NCI-H446 treated with DMSO at 0.1 percent for 48 hours (cell line): ENCODE measurements at regions not wholly inside any gene's neighbourhood (a gene's known extent, or its start where the extent isn't known, plus 50 kb on each side); places are given as distances from the start of the nearest gene placed in this dataset.

Source experiments
- DNase-seq: peaks from one replicate; lab custom pipeline; 2025; lab: John Stamatoyannopoulos, UW

GRCh38 chr1:218772575-218772974 is 401.1 kb upstream of the LYPLAL1 start:
- DNase-seq, result no peak

DNA sequence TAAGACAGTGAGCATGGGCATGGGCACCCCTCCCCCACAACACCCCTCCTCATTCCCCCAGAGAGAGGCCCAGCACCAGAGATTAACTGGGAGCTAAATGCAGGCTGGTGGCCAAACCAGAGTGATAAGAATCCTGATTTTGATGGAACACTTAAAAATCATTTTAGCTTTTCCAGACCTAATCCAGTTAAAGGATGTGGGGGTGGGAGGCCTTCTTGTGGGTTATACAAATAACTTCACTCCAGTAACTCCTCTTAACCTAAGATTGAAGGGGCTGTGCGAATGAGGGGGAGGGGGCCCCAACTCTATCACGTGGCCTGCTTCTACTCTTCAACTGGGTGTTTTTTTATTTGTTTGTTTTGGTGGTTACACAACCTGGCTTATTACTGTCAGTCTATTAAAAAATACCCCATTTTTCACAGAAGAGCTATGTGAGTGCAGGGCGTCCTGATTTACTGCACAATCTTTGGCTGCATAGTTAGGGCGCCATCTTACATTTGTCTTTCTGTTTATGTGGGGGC is 398.1 kb upstream of the LYPLAL1 start:
- DNase-seq, result no peak

DNA sequence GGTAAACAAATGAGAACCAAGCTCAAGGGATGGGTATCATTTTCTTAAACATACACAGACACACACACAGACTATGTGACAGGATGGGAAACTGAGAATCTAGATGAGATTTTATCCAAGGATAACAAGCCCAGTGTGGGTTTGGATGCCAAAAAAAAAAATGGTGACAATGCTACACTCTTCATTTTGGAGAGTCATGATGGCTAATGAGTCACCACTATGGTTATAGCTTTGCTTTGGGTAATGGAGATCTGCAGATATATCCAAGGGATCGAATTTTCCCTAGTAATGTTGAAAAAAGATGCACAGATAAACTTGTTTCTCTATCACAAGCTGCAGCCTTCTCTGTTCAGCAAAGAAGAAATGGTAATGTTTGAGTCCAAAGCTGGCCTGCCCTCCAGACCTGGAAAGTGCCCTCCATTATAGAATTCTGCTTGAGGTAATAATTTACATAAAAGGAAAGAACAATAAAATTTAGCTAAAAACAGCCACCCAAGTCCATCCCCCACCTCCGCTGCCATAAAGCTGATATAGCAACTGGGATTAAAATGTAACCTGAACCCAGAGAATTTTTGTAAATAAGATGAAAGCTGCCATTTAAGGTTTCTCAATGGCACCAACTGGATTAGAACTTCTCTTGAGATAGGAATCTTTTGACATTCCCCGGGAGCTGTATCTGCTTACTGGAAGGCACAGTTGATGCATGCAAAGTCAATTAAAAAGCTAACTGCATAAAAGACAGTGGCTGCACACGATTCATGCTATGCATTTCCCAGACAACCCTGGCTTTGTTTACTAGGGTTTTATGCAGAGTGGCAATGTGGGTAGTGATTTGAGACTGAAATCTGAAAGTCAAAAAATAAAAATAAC is 395.2 kb upstream of the LYPLAL1 start:
- no peak for DNase-seq

DNA sequence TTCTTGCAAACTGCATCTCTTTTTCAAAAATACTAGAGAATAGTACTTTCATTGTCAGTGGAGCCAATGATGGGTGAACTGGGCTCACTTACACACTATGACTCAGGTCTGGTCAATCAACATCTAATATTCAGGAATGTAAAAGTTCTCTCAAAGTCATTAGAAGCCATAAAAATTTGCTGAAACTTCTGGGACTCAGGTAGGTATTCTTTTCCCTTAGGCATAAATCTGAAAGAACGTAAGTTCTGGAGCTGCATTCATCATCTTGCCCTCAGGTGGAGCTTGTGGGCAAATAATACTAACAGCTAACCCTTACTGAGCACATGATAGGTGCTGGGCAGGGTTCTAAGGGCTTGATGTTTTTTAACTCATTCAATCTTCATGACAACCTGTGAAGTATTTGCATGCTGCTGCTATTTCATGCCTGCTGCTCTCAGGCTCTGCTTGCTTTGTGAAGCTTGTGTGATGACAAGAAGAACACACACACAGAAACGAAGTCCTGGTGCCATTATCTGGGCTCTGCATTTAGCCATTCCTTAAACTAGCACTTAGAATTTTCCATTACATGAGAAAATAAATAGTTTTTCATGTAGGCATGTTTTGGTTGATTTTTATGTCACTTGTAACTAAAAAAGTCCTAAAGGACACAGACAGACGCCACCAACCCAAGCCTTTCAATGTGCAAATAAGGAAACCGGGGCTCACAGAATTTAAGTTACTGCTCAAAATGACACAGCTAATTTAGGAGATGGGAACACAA is 394.2 kb upstream of the LYPLAL1 start:
- DNase-seq, result no peak

DNA sequence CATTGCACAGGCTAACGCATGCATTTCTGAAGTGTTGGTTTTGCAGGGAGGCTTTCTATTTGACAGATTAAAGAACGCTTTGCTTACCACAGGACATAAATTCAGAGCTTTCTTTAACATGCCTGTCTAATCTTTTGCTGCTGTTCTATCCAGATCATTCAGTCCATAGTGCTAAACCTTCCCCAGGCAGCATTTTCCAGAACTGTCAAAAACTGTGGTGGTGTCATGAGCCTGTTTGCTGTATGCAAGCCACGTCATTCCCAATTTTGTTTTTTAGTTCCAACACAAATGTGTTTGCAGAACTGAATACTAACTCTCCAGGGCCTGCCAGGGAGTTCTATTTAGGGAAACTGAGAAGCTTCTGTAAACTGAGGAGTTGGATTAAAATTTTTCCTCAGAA is 390.5 kb upstream of the LYPLAL1 start:
- no peak for DNase-seq

- DNase-seq, result no peak
Measured at GRCh38 chr1:218783916-218784315, 389.8 kb upstream of the LYPLAL1 start.

GRCh38 chr1:218785928-218786327 is 387.8 kb upstream of the LYPLAL1 start:
- no peak for DNase-seq

DNA sequence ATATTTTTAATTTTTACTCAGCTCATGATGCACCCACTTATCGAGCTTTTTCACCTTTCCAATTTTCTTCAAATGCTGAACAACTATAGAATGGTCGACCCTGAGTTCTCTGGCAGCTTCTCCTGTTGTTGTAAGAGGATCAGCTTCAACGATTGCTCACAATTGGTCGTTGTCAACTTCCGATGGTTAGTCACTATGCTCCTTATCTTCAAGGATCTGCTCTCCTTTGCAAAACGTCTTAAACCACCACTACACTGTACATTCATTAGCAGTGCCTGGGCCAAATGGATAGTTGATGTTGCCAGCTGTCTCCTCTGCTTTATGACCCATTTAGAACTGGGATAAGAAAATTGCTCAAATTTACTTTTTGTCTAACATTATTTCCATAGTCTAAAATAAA is 385.9 kb upstream of the LYPLAL1 start:
- DNase-seq, result no peak

GRCh38 chr1:218796773-218797172 is 376.9 kb upstream of the LYPLAL1 start:
- no peak for DNase-seq

- DNase-seq, result no peak
Measured at GRCh38 chr1:218802799-218803198, 370.9 kb upstream of the LYPLAL1 start.

GRCh38 chr1:218803351-218803997 is 370.2 kb upstream of the LYPLAL1 start:
- DNase-seq, result no peak

DNA sequence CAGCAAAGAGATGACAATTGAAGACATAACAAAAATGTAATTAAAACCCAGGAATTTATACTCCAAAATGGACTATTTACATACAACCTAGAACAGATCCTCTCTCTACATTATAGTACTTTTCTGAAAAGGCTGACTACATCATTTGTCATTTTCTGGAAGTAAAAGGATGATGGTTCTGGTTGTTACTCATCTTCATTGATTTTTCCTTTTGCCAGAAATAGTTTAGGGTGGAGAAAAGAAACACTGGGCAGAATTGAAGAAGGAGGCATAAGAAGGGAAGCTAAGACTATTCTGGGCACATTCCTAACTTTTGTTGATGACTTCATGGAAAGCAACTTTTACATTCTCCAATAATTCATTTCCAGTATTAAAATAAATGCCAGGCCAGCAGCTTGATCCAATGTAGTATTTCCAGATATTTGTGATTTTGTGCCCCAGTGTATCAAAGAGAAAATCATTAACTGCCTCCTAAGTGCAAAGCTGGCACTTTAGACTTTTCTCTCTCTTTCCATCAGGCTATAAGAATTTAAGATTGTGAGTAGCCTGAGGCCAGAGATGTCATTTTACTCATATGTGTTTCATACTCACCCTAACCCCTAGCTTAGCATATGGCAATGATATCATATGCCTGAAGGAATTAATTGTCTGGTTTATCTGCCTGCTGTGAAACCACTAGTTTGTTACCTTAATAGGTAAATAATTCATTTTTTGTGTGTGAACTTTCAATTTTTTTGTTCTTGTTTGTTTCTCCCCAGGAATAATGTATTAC is 369.5 kb upstream of the LYPLAL1 start:
- no peak for DNase-seq

DNA sequence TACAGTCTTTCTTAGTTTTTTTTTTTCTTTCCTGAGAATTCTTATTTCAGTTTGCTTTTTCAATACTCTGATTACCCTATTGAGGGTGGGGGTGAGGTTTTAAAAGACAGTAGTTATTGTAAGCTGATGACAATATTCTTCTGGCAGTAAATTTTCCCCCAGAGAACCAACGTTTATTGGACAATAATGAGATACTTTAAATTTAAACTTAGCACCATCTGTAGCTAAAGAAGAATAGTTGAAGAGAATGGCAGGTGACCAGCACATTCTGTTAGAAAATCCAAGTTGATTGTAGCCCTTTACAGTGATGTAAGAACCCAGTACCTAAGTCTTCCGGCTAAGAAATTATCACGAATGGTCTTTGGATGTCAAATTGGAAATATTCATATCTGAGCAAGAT is 364.6 kb upstream of the LYPLAL1 start:
- DNase-seq, result no peak

DNA sequence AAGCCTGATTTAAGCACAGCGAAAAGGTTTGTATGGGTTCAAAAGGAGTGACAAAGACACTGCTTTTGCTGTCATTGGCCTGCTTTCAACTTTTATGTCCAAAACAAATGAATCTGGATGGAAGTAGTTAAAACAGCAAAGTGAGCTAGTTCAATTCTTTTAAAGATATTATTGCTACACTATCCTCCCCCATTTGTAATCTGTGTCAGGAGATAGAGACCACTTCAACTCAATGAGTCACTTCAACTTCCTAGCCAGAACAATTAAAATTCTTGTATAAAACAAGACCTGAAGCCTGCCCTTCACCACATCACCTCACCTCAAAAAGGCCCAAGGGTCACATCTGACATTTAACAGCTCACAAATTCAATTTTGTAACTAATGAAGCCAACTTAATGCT is 364.1 kb upstream of the LYPLAL1 start:
- no peak for DNase-seq

DNA sequence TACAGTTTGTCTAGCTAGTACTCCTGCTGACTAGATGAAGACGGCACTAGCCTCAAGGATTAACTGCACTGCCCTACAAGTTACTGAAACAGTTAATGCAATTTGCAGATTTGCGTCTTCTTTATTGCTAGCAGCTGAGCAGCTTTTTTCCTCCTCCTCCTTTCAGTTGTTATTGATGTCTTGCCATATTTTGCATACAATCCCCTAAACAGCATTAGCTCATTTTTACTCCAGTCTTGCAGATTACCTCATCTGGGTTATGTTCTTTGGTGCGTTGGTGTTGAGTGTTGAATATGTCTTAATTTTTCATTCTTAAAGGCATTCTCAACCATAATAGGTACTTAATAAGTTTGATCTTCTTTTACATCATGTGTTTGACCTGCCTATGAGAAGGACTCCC is 363.4 kb upstream of the LYPLAL1 start:
- DNase-seq, result no peak

DNA sequence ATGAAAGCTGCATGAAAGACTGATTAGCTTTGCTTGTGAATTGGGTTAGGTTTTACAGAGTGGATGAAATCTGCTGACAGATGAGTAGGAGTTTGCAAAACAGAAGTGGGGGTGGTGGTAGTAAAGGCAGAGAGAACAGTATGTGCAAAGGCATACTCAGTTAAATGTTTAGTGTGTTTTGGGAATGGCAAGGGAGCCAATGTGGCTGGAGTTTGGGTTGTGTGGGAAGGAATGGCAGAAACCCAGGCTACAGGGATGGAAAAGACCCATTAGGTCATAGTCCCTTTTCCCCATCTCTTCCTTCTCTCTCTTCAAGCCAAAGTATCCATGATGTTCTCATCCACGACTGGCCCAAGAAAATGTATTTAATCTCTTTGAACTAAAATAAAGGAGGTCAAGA is 362.2 kb upstream of the LYPLAL1 start:
- no peak for DNase-seq

- DNase-seq, result no peak
Measured at GRCh38 chr1:218812360-218812759, 361.3 kb upstream of the LYPLAL1 start.

- no peak for DNase-seq
Measured at GRCh38 chr1:218813237-218813636, 360.4 kb upstream of the LYPLAL1 start.

DNA sequence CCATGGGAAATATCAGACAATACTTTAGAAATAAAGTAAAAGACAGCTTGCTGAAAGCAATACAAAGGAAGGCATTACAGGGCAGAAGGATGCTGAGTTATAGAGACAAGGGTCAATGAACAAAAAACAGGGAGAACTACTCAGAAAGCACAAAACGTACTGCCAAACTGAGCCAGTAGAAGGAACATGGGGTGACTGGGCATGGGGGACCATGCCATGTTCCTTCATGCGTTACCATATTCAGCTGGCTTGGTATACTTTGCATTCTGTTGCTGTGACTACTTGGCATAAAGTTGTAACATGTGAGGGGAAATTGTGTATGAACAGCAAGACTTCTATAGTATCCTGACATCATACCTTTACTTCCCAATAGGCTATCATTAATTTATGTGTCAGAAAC is 358.6 kb upstream of the LYPLAL1 start:
- DNase-seq, result no peak

DNA sequence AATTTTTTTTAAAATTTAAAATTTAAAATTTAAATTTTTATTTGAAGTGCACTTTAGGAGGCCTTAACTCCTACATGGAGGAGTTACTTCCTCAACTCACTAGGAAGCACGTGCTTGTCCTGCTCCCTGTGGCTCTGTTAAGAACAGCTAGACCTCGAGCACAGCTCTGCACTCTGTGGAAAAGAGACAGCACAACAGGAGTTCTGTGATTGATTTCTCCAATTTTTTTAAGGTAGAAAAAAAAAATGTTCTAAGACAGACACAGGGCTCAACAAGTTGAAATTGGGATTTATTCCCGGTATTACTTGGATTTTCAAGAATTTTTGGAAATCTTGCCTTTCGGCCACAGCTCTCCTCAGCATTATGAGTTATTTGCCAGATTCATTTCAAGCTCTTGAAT is 356.6 kb upstream of the LYPLAL1 start:
- no peak for DNase-seq

GRCh38 chr1:218817691-218818465 is 355.8 kb upstream of the LYPLAL1 start:
- DNase-seq, result no peak
